Thoracic aorta (tissue), 2 donors: ENCODE measurements at regions not wholly inside any gene's neighbourhood (a gene's known extent, or its start where the extent isn't known, plus 50 kb on each side); places are given as distances from the start of the nearest gene placed in this dataset.
"Not testable (repeated sequence)": the region's sequence is repeated elsewhere in the genome, so short reads cannot be mapped to it uniquely, and the experiment has no call there.

Source experiments
- ATAC-seq: fragments of 150-250 bp; one replicate; pipeline ENCODE4 v1.8.0; 2017; ENCODE audit warnings: low read depth; ENCODE audit not compliant: insufficient number of reproducible peaks, low FRiP score
- DNase-seq: peaks from one replicate; pipeline ENCODE4 v3.0.0-alpha.2; 2020; ENCODE audit warnings: low spot score
- H3K27ac ChIP-seq, 2 donors: fragments of 200-600 bp; sonication (generic); 1 replicate in 1 of 2; 2 replicates in 1 of 2; pipeline ENCODE4 v1.5.1; 2016; ENCODE audit warnings: mild to moderate bottlenecking in 2 of 2, moderate library complexity in 2 of 2
- H3K27me3 ChIP-seq: fragments of 200-600 bp; sonication (generic); replicated peaks from 2 replicates; pipeline ENCODE4 v1.6.0; 2016; ENCODE audit warnings: mild to moderate bottlenecking; ENCODE audit not compliant: insufficient read depth
- H3K36me3 ChIP-seq: fragments of 200-600 bp; sonication (generic); one replicate; pipeline ENCODE4 v1.5.1; 2016
- H3K4me1 ChIP-seq, 2 donors: fragments of 200-600 bp; sonication (generic); 1 replicate in 1 of 2; 2 replicates in 1 of 2; pipeline versions ENCODE4 v1.5.1 to v1.6.0; 2016; ENCODE audit warnings: low read depth in 2 of 2, mild to moderate bottlenecking in 1 of 2; ENCODE audit not compliant: control insufficient read depth in 1 of 2
- H3K4me3 ChIP-seq: fragments of 200-600 bp; sonication (generic); 2 replicates; pipeline ENCODE4 v1.5.1; 2016; ENCODE audit warnings: mild to moderate bottlenecking
- H3K9me3 ChIP-seq: fragments of 200-600 bp; sonication (generic); 2 replicates; pipeline ENCODE4 v1.5.1; 2016
- CTCF ChIP-seq: fragments of 200-600 bp; sonication (generic); IDR thresholded peaks from one replicate; pipeline ENCODE4 v1.5.1; 2019; ENCODE audit warnings: antibody characterized with exemption

- DNase-seq: no peak
- H3K27ac ChIP-seq: no peak overlapping the region
- ATAC-seq: no peak
- no peak for TF ChIP-seq CTCF
- no peaks in the 10 kb centered on the region for H3K4me1 ChIP-seq
- H3K4me3 ChIP-seq: no peak overlapping the region
- H3K27me3 ChIP-seq: no peaks in the 10 kb centered on the region
- no peaks in the 10 kb centered on the region for H3K36me3 ChIP-seq
- no peaks in the 10 kb centered on the region for H3K9me3 ChIP-seq
These were observed 175.6 kb upstream of the CCNG1 start for GRCh38 chr5:163261647-163262269.

DNA sequence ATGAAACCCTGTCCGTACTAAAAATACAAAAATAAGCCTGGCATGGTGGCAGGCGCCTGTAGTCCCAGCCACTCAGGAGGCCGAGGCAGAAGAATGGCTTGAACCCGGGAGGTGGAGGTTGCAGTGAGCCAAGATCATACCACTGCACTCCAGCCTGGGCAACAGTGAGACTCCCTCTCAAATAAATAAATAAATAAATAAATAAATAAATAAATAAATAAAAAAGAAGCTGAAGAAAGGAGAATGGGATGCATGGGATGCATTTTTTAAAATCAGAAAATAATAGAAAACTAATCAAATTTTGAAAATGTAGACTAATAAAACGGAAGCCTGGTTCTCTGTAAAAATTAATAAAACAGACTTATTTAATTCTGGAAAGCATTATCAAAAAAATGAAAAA, 171.1 kb upstream of the CCNG1 start:
- not testable (repeated sequence) for ATAC-seq, H3K36me3 ChIP-seq, H3K27me3 ChIP-seq, H3K27ac ChIP-seq, H3K4me3 ChIP-seq, H3K4me1 ChIP-seq, DNase-seq, H3K9me3 ChIP-seq

GRCh38 chr5:163269624-163270023, 167.8 kb upstream of the CCNG1 start:
- TF ChIP-seq CTCF: no peak
- Histone ChIP-seq H3K4me1 (no peaks in the 10 kb centered on the region), H3K36me3 (no peaks in the 10 kb centered on the region), H3K27me3 (no peaks in the 10 kb centered on the region), H3K27ac (no peak overlapping the region), H3K9me3 (no peaks in the 10 kb centered on the region), H3K4me3 (no peak overlapping the region)
- DNase-seq (no peak), ATAC-seq (no peak)

GRCh38 chr5:163276466-163276865, 160.9 kb upstream of the CCNG1 start:
- Histone ChIP-seq H3K9me3 (no peaks in the 10 kb centered on the region), H3K4me3 (no peak overlapping the region), H3K4me1 (no peaks in the 10 kb centered on the region), H3K36me3 (no peaks in the 10 kb centered on the region), H3K27ac (no peak overlapping the region), H3K27me3 (no peaks in the 10 kb centered on the region)
- no peak for ATAC-seq
- no peak for DNase-seq
- TF ChIP-seq CTCF: no peak

- not testable (repeated sequence) for H3K27me3 ChIP-seq, DNase-seq, H3K9me3 ChIP-seq, H3K36me3 ChIP-seq, H3K4me1 ChIP-seq, ATAC-seq, H3K27ac ChIP-seq, H3K4me3 ChIP-seq
These were observed 156.5 kb upstream of the CCNG1 start for GRCh38 chr5:163280897-163281296.

DNA sequence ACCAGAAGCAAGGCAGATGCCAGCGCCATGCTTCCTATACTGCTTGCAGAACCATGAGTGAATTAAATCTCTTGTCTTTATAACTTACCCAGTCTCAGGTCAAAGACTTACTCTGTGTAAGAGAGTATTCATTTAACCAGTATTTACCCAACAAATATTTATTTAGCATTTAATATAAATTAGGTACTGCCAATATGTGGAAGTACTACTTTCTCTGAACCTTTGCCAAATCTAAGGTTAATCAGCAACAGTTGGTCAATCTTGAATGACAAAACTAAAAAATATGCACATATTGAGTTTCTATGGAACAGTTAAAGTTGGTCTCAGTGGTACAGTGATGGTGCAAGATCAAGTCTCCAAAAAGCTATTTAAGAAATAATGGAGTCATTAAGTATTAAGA, 155.9 kb upstream of the CCNG1 start:
- Histone ChIP-seq H3K4me1 (no peaks in the 10 kb centered on the region), H3K36me3 (no peaks in the 10 kb centered on the region), H3K4me3 (no peak overlapping the region), H3K9me3 (no peaks in the 10 kb centered on the region), H3K27ac (no peak overlapping the region), H3K27me3 (no peaks in the 10 kb centered on the region)
- no peak for DNase-seq
- TF ChIP-seq CTCF: no peak
- no peak for ATAC-seq
